ENCODE measurements at regions not wholly inside any gene's neighbourhood (a gene's known extent, or its start where the extent isn't known, plus 50 kb on each side); places are given as distances from the start of the nearest gene placed in this dataset.

GRCh38 chr17:77070888-77071279, 69.9 kb upstream of the SEC14L1 start:
- BruUV-seq (replicated peaks), result no TSS peak
- H2AFZ ChIP-seq, result no peak overlapping the region
- intact Hi-C loops (cut with micrococcal nuclease; ENCODE audit: unreplicated experiment), result no loop called here
- peaks cover 7% of the 10 kb centered on the region for H3K27me3 ChIP-seq (ENCODE audit: insufficient read depth, low read depth)
- no peaks in the 10 kb centered on the region for H3K9me2 ChIP-seq (ENCODE audit: insufficient read depth)
- no peaks in the 10 kb centered on the region for H3K36me3 ChIP-seq (ENCODE audit: low read depth)
- no peak overlapping the region for H3K27ac ChIP-seq
- 0 out of 2 replicates have a peak, but pooled peaks cover 6% of the 10 kb centered on the region for H3K4me1 ChIP-seq (replicated peaks; ENCODE audit: insufficient read depth)
- CTCF ChIA-PET, result interaction anchor here (0.6 kb wide), 1 partner anchor 10 kb away, joined by 3 read pairs; no protein-coding TSS in a partner anchor
- H3K4me2 ChIP-seq, result no peak overlapping the region
- H4K20me1 ChIP-seq (ENCODE audit: insufficient read depth), result no peaks in the 10 kb centered on the region
- H3K4me3 ChIP-seq, result no peak overlapping the region
- DNase-seq, result no peak
- POLR2A ChIA-PET (ENCODE audit: unreplicated experiment), result no interaction called here
- no peaks in the 10 kb centered on the region for H3F3A ChIP-seq (ENCODE audit: insufficient read depth, low read depth)
- no peaks in the 10 kb centered on the region for H3K79me2 ChIP-seq (ENCODE audit: low read depth)
- no peaks in the 10 kb centered on the region for H3K9me3 ChIP-seq (ENCODE audit: insufficient read depth, low read depth)
- TF ChIP-seq EZH2 (IDR thresholded peaks at IDR 0.05; ENCODE audit: low read depth) (no peak), CTCF (conservative IDR thresholded peaks at IDR 0.05) (no peak)

- no peaks in the 10 kb centered on the region for H3K36me3 ChIP-seq (ENCODE audit: low read depth)
- CTCF ChIA-PET, result no interaction called here
- no peak overlapping the region for H3K4me2 ChIP-seq
- H3K27me3 ChIP-seq (ENCODE audit: insufficient read depth, low read depth), result peaks cover 7% of the 10 kb centered on the region
- H3K4me3 ChIP-seq, result no peak overlapping the region
- intact Hi-C loops (cut with micrococcal nuclease; ENCODE audit: unreplicated experiment), result no loop called here
- DNase-seq, result no peak
- no peaks in the 10 kb centered on the region for H3K79me2 ChIP-seq (ENCODE audit: low read depth)
- no peaks in the 10 kb centered on the region for H3F3A ChIP-seq (ENCODE audit: insufficient read depth, low read depth)
- POLR2A ChIA-PET (ENCODE audit: unreplicated experiment), result no interaction called here
- 0 out of 2 replicates have a peak, but pooled peaks cover 6% of the 10 kb centered on the region for H3K4me1 ChIP-seq (replicated peaks; ENCODE audit: insufficient read depth)
- TF ChIP-seq EZH2 (IDR thresholded peaks at IDR 0.05; ENCODE audit: low read depth), result no peak
- TF ChIP-seq CTCF (conservative IDR thresholded peaks at IDR 0.05), result no peak
- H3K9me2 ChIP-seq (ENCODE audit: insufficient read depth), result no peaks in the 10 kb centered on the region
- no peak overlapping the region for H2AFZ ChIP-seq
- no peaks in the 10 kb centered on the region for H4K20me1 ChIP-seq (ENCODE audit: insufficient read depth)
- no TSS peak for BruUV-seq (replicated peaks)
- no peaks in the 10 kb centered on the region for H3K9me3 ChIP-seq (ENCODE audit: insufficient read depth, low read depth)
- H3K27ac ChIP-seq, result no peak overlapping the region
Measured at GRCh38 chr17:77071925-77072490, 68.8 kb upstream of the SEC14L1 start.

GRCh38 chr17:77072670-77073069, 68.1 kb upstream of the SEC14L1 start:
- H2AFZ ChIP-seq, result no peak overlapping the region
- no peak overlapping the region for H3K4me3 ChIP-seq
- ChIA-PET CTCF (no interaction called here), POLR2A (ENCODE audit: unreplicated experiment) (no interaction called here)
- H3K4me1 ChIP-seq (replicated peaks; ENCODE audit: insufficient read depth), result 0 out of 2 replicates have a peak, but pooled peaks cover 6% of the 10 kb centered on the region
- no peaks in the 10 kb centered on the region for H3F3A ChIP-seq (ENCODE audit: insufficient read depth, low read depth)
- peaks cover 7% of the 10 kb centered on the region for H3K27me3 ChIP-seq (ENCODE audit: insufficient read depth, low read depth)
- H3K36me3 ChIP-seq (ENCODE audit: low read depth), result no peaks in the 10 kb centered on the region
- no peaks in the 10 kb centered on the region for H3K79me2 ChIP-seq (ENCODE audit: low read depth)
- no peak overlapping the region for H3K27ac ChIP-seq
- BruUV-seq (replicated peaks), result no TSS peak
- H3K9me2 ChIP-seq (ENCODE audit: insufficient read depth), result no peaks in the 10 kb centered on the region
- H3K4me2 ChIP-seq, result no peak overlapping the region
- no peak for DNase-seq
- H4K20me1 ChIP-seq (ENCODE audit: insufficient read depth), result no peaks in the 10 kb centered on the region
- H3K9me3 ChIP-seq (ENCODE audit: insufficient read depth, low read depth), result no peaks in the 10 kb centered on the region
- intact Hi-C loops (cut with micrococcal nuclease; ENCODE audit: unreplicated experiment), result no loop called here
- TF ChIP-seq CTCF (conservative IDR thresholded peaks at IDR 0.05) (no peak), EZH2 (IDR thresholded peaks at IDR 0.05; ENCODE audit: low read depth) (no peak)
